H9 (cell line): ENCODE measurements at regions not wholly inside any gene's neighbourhood (a gene's known extent, or its start where the extent isn't known, plus 50 kb on each side); places are given as distances from the start of the nearest gene placed in this dataset.

ENCODE experiments used
- DNase-seq: peaks from one replicate; pipeline ENCODE4 v3.0.0-alpha.2; 2017
- H2AFZ ChIP-seq: one replicate; pipeline ENCODE4 v1.6.1; 2013; ENCODE audit warnings: mild to moderate bottlenecking, low read length, control low read depth, moderate library complexity
- H2AK5ac ChIP-seq: 2 replicates; pipeline ENCODE4 v1.6.1; 2013; ENCODE audit warnings: low read length, control low read depth, mixed read lengths; ENCODE audit not compliant: insufficient read length
- H2BK120ac ChIP-seq: one replicate; pipeline ENCODE4 v1.6.1; 2013; ENCODE audit warnings: low read depth, mild to moderate bottlenecking, low read length, control low read depth, inconsistent platforms; ENCODE audit not compliant: poor library complexity, severe bottlenecking
- H2BK12ac ChIP-seq: 2 replicates; pipeline ENCODE4 v1.6.1; 2013; ENCODE audit warnings: low read length, control low read depth, mixed read lengths, low read depth; ENCODE audit not compliant: insufficient read length
- H2BK15ac ChIP-seq: 2 replicates; pipeline ENCODE4 v1.6.1; 2013; ENCODE audit warnings: low read depth, low read length, control low read depth
- H2BK20ac ChIP-seq: one replicate; pipeline ENCODE4 v1.6.1; 2013; ENCODE audit warnings: low read depth, mild to moderate bottlenecking, low read length, control low read depth, inconsistent platforms; ENCODE audit not compliant: poor library complexity, severe bottlenecking
- H2BK5ac ChIP-seq: 2 replicates; pipeline ENCODE4 v1.6.1; 2013; ENCODE audit warnings: low read length, control low read depth, mixed read lengths; ENCODE audit not compliant: insufficient read length
- H3K14ac ChIP-seq: 2 replicates; pipeline ENCODE4 v1.6.1; 2013; ENCODE audit warnings: low read length, control low read depth; ENCODE audit not compliant: insufficient read depth
- H3K18ac ChIP-seq: 2 replicates; pipeline ENCODE4 v1.6.1; 2013; ENCODE audit warnings: low read depth, mild to moderate bottlenecking, mixed read lengths, low read length, control low read depth; ENCODE audit not compliant: insufficient read length
- H3K23ac ChIP-seq: 2 replicates; pipeline ENCODE4 v1.6.1; 2013; ENCODE audit warnings: low read length, control low read depth, mixed read lengths, low read depth; ENCODE audit not compliant: insufficient read length
- H3K23me2 ChIP-seq: 2 replicates; pipeline ENCODE4 v1.6.1; 2013; ENCODE audit warnings: low read depth, mild to moderate bottlenecking, mixed read lengths, low read length, control low read depth; ENCODE audit not compliant: insufficient read length, poor library complexity, severe bottlenecking
- H3K27ac ChIP-seq: 2 replicates; pipeline ENCODE4 v1.5.1; 2013; ENCODE audit warnings: low read length, control low read depth, mixed read lengths, low read depth; ENCODE audit not compliant: insufficient read length
- H3K27me3 ChIP-seq: 2 replicates; pipeline ENCODE4 v1.6.1; 2013; ENCODE audit warnings: low read length, control low read depth, inconsistent platforms; ENCODE audit not compliant: insufficient read depth
- H3K4ac ChIP-seq: 2 replicates; pipeline ENCODE4 v1.6.1; 2013; ENCODE audit warnings: low read depth, mild to moderate bottlenecking, control low read depth, inconsistent platforms, low read length, moderate library complexity
- H3K4me1 ChIP-seq: 2 replicates; pipeline ENCODE4 v1.6.1; 2013; ENCODE audit warnings: low read length, control low read depth, inconsistent platforms; ENCODE audit not compliant: insufficient read depth
- H3K4me2 ChIP-seq: 2 replicates; pipeline ENCODE4 v1.6.1; 2013; ENCODE audit warnings: low read length, control low read depth, mixed read lengths; ENCODE audit not compliant: insufficient read length, insufficient read depth
- H3K56ac ChIP-seq: 2 replicates; pipeline ENCODE4 v1.6.1; 2013; ENCODE audit warnings: low read depth, mild to moderate bottlenecking, mixed read lengths, low read length, control low read depth; ENCODE audit not compliant: insufficient read length
- H3K79me1 ChIP-seq: 2 replicates; pipeline ENCODE4 v1.6.1; 2013; ENCODE audit warnings: low read depth, mild to moderate bottlenecking, moderate library complexity, low read length, control low read depth, inconsistent platforms; ENCODE audit not compliant: insufficient read depth, poor library complexity, severe bottlenecking
- H3K79me2 ChIP-seq: 2 replicates; pipeline ENCODE4 v1.6.1; 2013; ENCODE audit warnings: low read length, control low read depth, inconsistent platforms; ENCODE audit not compliant: insufficient read depth
- H3K9ac ChIP-seq: 2 replicates; pipeline ENCODE4 v1.6.1; 2013; ENCODE audit warnings: low read length, control low read depth, mixed read lengths; ENCODE audit not compliant: insufficient read length; ENCODE audit errors: extremely low read depth
- H3K9me3 ChIP-seq: one replicate; pipeline ENCODE4 v1.6.1; 2013; ENCODE audit warnings: low read depth, low read length, inconsistent platforms; ENCODE audit not compliant: control insufficient read depth
- H3T11ph ChIP-seq: one replicate; pipeline ENCODE4 v1.6.1; 2013; ENCODE audit warnings: mild to moderate bottlenecking, low read length, control low read depth, inconsistent platforms
- H4K20me1 ChIP-seq: one replicate; pipeline ENCODE4 v1.6.1; 2013; ENCODE audit not compliant: control insufficient read depth, insufficient read length, insufficient read depth
- H4K5ac ChIP-seq: 2 replicates; pipeline ENCODE4 v1.6.1; 2013; ENCODE audit warnings: low read depth, mild to moderate bottlenecking, mixed read lengths, low read length, control low read depth; ENCODE audit not compliant: insufficient read length
- H4K8ac ChIP-seq: replicated peaks from 2 replicates; pipeline ENCODE4 v1.6.1; 2013; ENCODE audit warnings: low read length, control low read depth, mixed read lengths, low read depth; ENCODE audit not compliant: insufficient read length
- H4K91ac ChIP-seq: 2 replicates; pipeline ENCODE4 v1.6.1; 2013; ENCODE audit warnings: low read depth, mild to moderate bottlenecking, moderate library complexity, mixed read lengths, low read length, control low read depth; ENCODE audit not compliant: insufficient read length
- H3K27ac Mint-ChIP-seq, 3 experiments: 2 replicates in 2 of 3; 3 replicates in 1 of 3; pipeline ENCODE4 v1.8.0; 2020 to 2021; ENCODE audit warnings: mixed read lengths in 3 of 3, mild to moderate bottlenecking in 1 of 3, moderate library complexity in 1 of 3
- H3K27me3 Mint-ChIP-seq: 2 replicates; pipeline ENCODE4 v1.8.0; 2021; ENCODE audit warnings: low read depth, mild to moderate bottlenecking, moderate library complexity, mixed read lengths
- H3K36me3 Mint-ChIP-seq, 3 experiments: 2 replicates in 2 of 3; 3 replicates in 1 of 3; pipeline ENCODE4 v1.8.0; 2020 to 2021; ENCODE audit warnings: low read depth in 3 of 3, mixed read lengths in 3 of 3; ENCODE audit not compliant: insufficient read depth in 1 of 3
- H3K4me1 Mint-ChIP-seq, 2 experiments: 2 replicates each; pipeline ENCODE4 v1.8.0; 2020; ENCODE audit warnings: mixed read lengths in 2 of 2
- H3K4me3 Mint-ChIP-seq, 2 experiments: 2 replicates in 1 of 2; 3 replicates in 1 of 2; pipeline ENCODE4 v1.8.0; 2020 to 2021; ENCODE audit warnings: mild to moderate bottlenecking in 2 of 2, mixed read lengths in 2 of 2, moderate library complexity in 1 of 2
- H3K9me3 Mint-ChIP-seq, 2 experiments: 2 replicates in 1 of 2; 3 replicates in 1 of 2; pipeline ENCODE4 v1.8.0; 2020; ENCODE audit warnings: mild to moderate bottlenecking in 2 of 2, mixed read lengths in 2 of 2, moderate library complexity in 1 of 2
- WGBS: extraction: QIAGEN DNeasy Blood & Tissue Kit; methylation state at CpG from one replicate; pipeline ENCODE4 v1.1.7; 2013; ENCODE audit warnings: missing lambda C conversion rate, low lambda C conversion rate, mixed read lengths; ENCODE audit not compliant: insufficient read length; ENCODE audit errors: extremely low coverage; 5-methylcytosine and 5-hydroxymethylcytosine counted together
- TF ChIP-seq, protein P1 (sequence below): fragments of 200-600 bp; sonication (generic); conservative IDR thresholded peaks from 3 replicates; pipeline ENCODE4 v1.8.0; 2021; ENCODE audit warnings: antibody characterized with exemption, mild to moderate bottlenecking

DNA sequence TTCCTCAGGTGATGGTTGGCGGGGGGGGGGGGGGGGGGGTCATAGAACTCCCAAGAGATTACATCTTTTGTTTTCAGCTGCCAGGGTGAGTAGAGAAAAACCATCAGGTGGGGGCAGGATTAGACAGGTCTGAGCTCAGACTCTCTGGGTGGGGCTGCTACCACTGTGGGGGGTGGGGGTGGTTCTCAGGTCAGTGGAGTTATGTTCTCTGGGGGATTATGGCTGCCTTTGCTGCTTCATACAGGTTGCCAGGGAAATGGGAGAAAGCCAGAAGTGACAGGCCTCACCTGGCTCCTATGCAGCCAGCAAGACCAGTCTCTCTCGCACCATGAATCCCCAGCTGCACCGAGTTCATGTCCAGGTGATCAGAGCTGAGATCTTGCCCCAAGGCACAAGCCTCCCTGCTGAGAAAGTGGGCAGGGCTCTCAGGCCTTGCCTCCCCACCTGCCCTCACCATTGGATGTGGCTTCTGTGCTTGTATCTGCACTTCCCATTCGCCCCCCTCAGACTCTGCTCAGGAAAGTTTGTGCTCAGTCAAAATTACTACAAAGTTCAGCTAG is 828.1 kb downstream of the MCTP2 start:
- H3K79me2 ChIP-seq = no peaks in the 10 kb centered on the region
- no peak overlapping the region for H3T11ph ChIP-seq
- no peak overlapping the region for H3K18ac ChIP-seq
- no peaks in the 10 kb centered on the region for H3K4me1 ChIP-seq
- no peaks in the 10 kb centered on the region for H3K23me2 ChIP-seq
- H3K4me1 Mint-ChIP-seq = peaks cover 5 to 10% of the 10 kb centered on the region in 2 experiments; a peak in 1 of 4 replicates
- no peaks in the 10 kb centered on the region for H3K27me3 Mint-ChIP-seq
- H3K27me3 ChIP-seq = no peaks in the 10 kb centered on the region
- no peaks in the 10 kb centered on the region for H4K20me1 ChIP-seq
- DNase-seq = no peak
- no peak overlapping the region for H3K4me2 ChIP-seq
- H4K91ac ChIP-seq = no peak overlapping the region
- no peak overlapping the region for H4K8ac ChIP-seq
- no CpG with 5 or more reads among the region's 4 CpGs for WGBS
- H2AFZ ChIP-seq = no peak overlapping the region
- no peak overlapping the region for H3K14ac ChIP-seq
- TF ChIP-seq, protein P1, sequence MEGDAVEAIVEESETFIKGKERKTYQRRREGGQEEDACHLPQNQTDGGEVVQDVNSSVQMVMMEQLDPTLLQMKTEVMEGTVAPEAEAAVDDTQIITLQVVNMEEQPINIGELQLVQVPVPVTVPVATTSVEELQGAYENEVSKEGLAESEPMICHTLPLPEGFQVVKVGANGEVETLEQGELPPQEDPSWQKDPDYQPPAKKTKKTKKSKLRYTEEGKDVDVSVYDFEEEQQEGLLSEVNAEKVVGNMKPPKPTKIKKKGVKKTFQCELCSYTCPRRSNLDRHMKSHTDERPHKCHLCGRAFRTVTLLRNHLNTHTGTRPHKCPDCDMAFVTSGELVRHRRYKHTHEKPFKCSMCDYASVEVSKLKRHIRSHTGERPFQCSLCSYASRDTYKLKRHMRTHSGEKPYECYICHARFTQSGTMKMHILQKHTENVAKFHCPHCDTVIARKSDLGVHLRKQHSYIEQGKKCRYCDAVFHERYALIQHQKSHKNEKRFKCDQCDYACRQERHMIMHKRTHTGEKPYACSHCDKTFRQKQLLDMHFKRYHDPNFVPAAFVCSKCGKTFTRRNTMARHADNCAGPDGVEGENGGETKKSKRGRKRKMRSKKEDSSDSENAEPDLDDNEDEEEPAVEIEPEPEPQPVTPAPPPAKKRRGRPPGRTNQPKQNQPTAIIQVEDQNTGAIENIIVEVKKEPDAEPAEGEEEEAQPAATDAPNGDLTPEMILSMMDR = no peak
- H3K4me3 Mint-ChIP-seq = no peak overlapping the region
- no peak overlapping the region for H4K5ac ChIP-seq
- no peak overlapping the region for H2BK5ac ChIP-seq
- no peak overlapping the region for H2BK12ac ChIP-seq
- H3K9me3 ChIP-seq = no peaks in the 10 kb centered on the region
- H3K9ac ChIP-seq = no peak overlapping the region
- H2AK5ac ChIP-seq = no peak overlapping the region
- H3K9me3 Mint-ChIP-seq = peaks cover 11 to 25% of the 10 kb centered on the region in 2 experiments; a peak in 4 of 5 replicates
- no peak overlapping the region for H2BK20ac ChIP-seq
- H3K4ac ChIP-seq = no peak overlapping the region
- H3K27ac Mint-ChIP-seq = no peak overlapping the region
- no peak overlapping the region for H3K56ac ChIP-seq
- H3K36me3 Mint-ChIP-seq = peaks cover 0 to 16% (median 11%) of the 10 kb centered on the region in 3 experiments; a peak in 5 of 7 replicates
- no peak overlapping the region for H3K23ac ChIP-seq
- H2BK120ac ChIP-seq = no peak overlapping the region
- H3K27ac ChIP-seq = no peak overlapping the region
- H2BK15ac ChIP-seq = no peak overlapping the region
- no peaks in the 10 kb centered on the region for H3K79me1 ChIP-seq
